A549 (cell line): ENCODE measurements at regions not wholly inside any gene's neighbourhood (a gene's known extent, or its start where the extent isn't known, plus 50 kb on each side); places are given as distances from the start of the nearest gene placed in this dataset.

ENCODE experiments used
- ATAC-seq, 2 experiments: fragments of 200-7000 bp in 1 of 2; fragments of >200 bp in 1 of 2; cut with Nextera tagmentation in 1 of 2; cut with Tn5 transposase in 1 of 2; 3 replicates each; pipeline versions ENCODE4 v1.8.0 to v1.9.1; 2018 to 2020; ENCODE audit warnings: mild to moderate bottlenecking in 1 of 2, moderate library complexity in 1 of 2
- CTCF ChIA-PET: fragments of 300-600 bp; sonication (Branson Sonifier 250); formaldehyde crosslinking; extraction: SDS; loops from one replicate; lab custom pipeline; 2021; ENCODE audit warnings: antibody characterized with exemption, inconsistent platforms; lab: Yijun Ruan, JAX
- POLR2A ChIA-PET: fragments of 350-600 bp; formaldehyde crosslinking; extraction: SDS; loops from one replicate; lab custom pipeline; 2021; ENCODE audit warnings: antibody characterized with exemption, inconsistent platforms; lab: Yijun Ruan, JAX
- DNase-seq, 2 experiments: peaks; one replicate each; pipeline versions ENCODE4 v3.0.0 to v3.0.0-alpha.2; 2011 to 2016; ENCODE audit warnings: low read depth in 1 of 2, low spot score in 1 of 2
- FAIRE-seq: peaks from 2 replicates; lab custom pipeline; 2011; peaks lifted over from hg19 to GRCh38; lab: Jason Lieb, UNC
- H3K27ac ChIP-seq, 2 experiments: fragments of >200 bp; sonication (Bioruptor Twin); formaldehyde crosslinking; 3 replicates each; pipeline ENCODE4 v1.5.1; 2016 to 2017
- H3K4me1 ChIP-seq: fragments of >200 bp; sonication (Bioruptor Twin); formaldehyde crosslinking; 3 replicates; pipeline ENCODE4 v1.6.1; 2016
- H3K4me2 ChIP-seq: fragments of >200 bp; sonication (Bioruptor Twin); formaldehyde crosslinking; 3 replicates; pipeline ENCODE4 v1.6.1; 2016
- H3K4me3 ChIP-seq: fragments of >200 bp; sonication (Bioruptor Twin); formaldehyde crosslinking; 3 replicates; pipeline ENCODE4 v1.5.1; 2016
- H3K9me3 ChIP-seq: fragments of >200 bp; sonication (Bioruptor Twin); formaldehyde crosslinking; 3 replicates; pipeline ENCODE4 v1.6.1; 2016
- CBX2 ChIP-seq: fragments of 200-600 bp; sonication (generic); IDR thresholded peaks from 2 replicates; pipeline ENCODE4 v1.6.1; 2016; ENCODE audit warnings: low read depth, mild to moderate bottlenecking, borderline replicate concordance
- CEBPB ChIP-seq, 2 experiments: fragments of >200 bp in 1 of 2; sonication (Bioruptor Twin) in 1 of 2; formaldehyde crosslinking in 1 of 2; IDR thresholded peaks; 2 replicates each; pipeline ENCODE4 v1.6.1; 2012 to 2016
- EHF ChIP-seq: fragments of 250-450 bp; sonication (Bioruptor Pico); IDR thresholded peaks from 2 replicates; pipeline ENCODE4 v1.5.0; 2020; ENCODE audit warnings: mild to moderate bottlenecking
- EHMT2 ChIP-seq: fragments of 200-600 bp; sonication (generic); IDR thresholded peaks from 2 replicates; pipeline ENCODE4 v1.6.1; 2016; ENCODE audit warnings: antibody characterized with exemption, low read depth, mild to moderate bottlenecking, moderate library complexity
- FOSL2 ChIP-seq, 2 experiments: fragments of 450-650 bp in 1 of 2; fragments of >200 bp in 1 of 2; sonication (Bioruptor Twin) in 1 of 2; formaldehyde crosslinking; IDR thresholded peaks; 2 replicates each; pipeline versions ENCODE4 v1.5.0 to v1.6.1; 2016 to 2020; ENCODE audit warnings: mild to moderate bottlenecking in 1 of 2, moderate library complexity in 1 of 2
- FOXS1 ChIP-seq: fragments of 250-450 bp; sonication (Bioruptor Pico); IDR thresholded peaks from 2 replicates; pipeline ENCODE4 v1.5.0; 2020; ENCODE audit warnings: mild to moderate bottlenecking, moderate library complexity
- HEYL ChIP-seq: fragments of 250-450 bp; sonication (Bioruptor Pico); IDR thresholded peaks from 2 replicates; pipeline ENCODE4 v1.8.0; 2021; ENCODE audit warnings: mild to moderate bottlenecking, moderate library complexity
- HOXA7 ChIP-seq: fragments of 250-450 bp; sonication (Bioruptor Pico); IDR thresholded peaks from 2 replicates; pipeline ENCODE4 v1.5.0; 2020; ENCODE audit warnings: mild to moderate bottlenecking, moderate library complexity
- HOXB13 ChIP-seq: fragments of 250-450 bp; sonication (Bioruptor Pico); IDR thresholded peaks from 2 replicates; pipeline ENCODE4 v1.5.0; 2020; ENCODE audit warnings: low read depth, mild to moderate bottlenecking, moderate library complexity
- KDM5A ChIP-seq: fragments of 200-600 bp; sonication (generic); IDR thresholded peaks from 2 replicates; pipeline ENCODE4 v1.6.1; 2016; ENCODE audit warnings: antibody characterized with exemption, mild to moderate bottlenecking
- MAFK ChIP-seq: fragments of 450-650 bp; IDR thresholded peaks from 2 replicates; pipeline ENCODE4 v1.6.1; 2014; ENCODE audit not compliant: partially characterized antibody
- NPAS2 ChIP-seq: fragments of 250-450 bp; sonication (Bioruptor Pico); IDR thresholded peaks from 2 replicates; pipeline ENCODE4 v1.8.0; 2022; ENCODE audit warnings: mild to moderate bottlenecking, moderate library complexity, borderline replicate concordance
- PBX3 ChIP-seq: IDR thresholded peaks from 2 replicates; pipeline ENCODE4 v1.6.1; 2012
- POLR2AphosphoS2 ChIP-seq: conservative IDR thresholded peaks from 2 replicates; pipeline ENCODE4 v1.6.1; 2012; ENCODE audit warnings: low read length, improper control_type of control experiment, inconsistent platforms
- RAD21 ChIP-seq, 2 experiments: fragments of >200 bp in 1 of 2; sonication (Bioruptor Twin) in 1 of 2; formaldehyde crosslinking in 1 of 2; IDR thresholded peaks in 1 of 2; conservative IDR thresholded peaks in 1 of 2; 2 replicates in 1 of 2; 3 replicates in 1 of 2; pipeline ENCODE4 v1.6.1; 2012 to 2018; ENCODE audit warnings: inconsistent platforms in 1 of 2
- RFX5 ChIP-seq: fragments of 450-650 bp; IDR thresholded peaks from 2 replicates; pipeline ENCODE4 v1.7.1; 2014; ENCODE audit warnings: antibody characterized with exemption, mild to moderate bottlenecking, moderate library complexity
- SMC3 ChIP-seq: fragments of >200 bp; sonication (Bioruptor Twin); formaldehyde crosslinking; IDR thresholded peaks from 3 replicates; pipeline ENCODE4 v1.6.1; 2018; ENCODE audit warnings: inconsistent platforms
- TFCP2L1 ChIP-seq: fragments of 250-450 bp; sonication (Bioruptor Pico); IDR thresholded peaks from 2 replicates; pipeline ENCODE4 v1.5.0; 2021; ENCODE audit warnings: mild to moderate bottlenecking
- ZFP36 ChIP-seq: fragments of 450-650 bp; IDR thresholded peaks from 2 replicates; pipeline ENCODE4 v1.6.1; 2014; ENCODE audit warnings: borderline replicate concordance; ENCODE audit not compliant: partially characterized antibody
- ZSCAN20 ChIP-seq: fragments of 250-450 bp; sonication (Bioruptor Pico); IDR thresholded peaks from 2 replicates; pipeline ENCODE4 v1.8.0; 2022; ENCODE audit warnings: mild to moderate bottlenecking, moderate library complexity
- WGBS: methylation state at CpG from one replicate; pipeline ENCODE4 v1.1.6; 2017; ENCODE audit errors: missing lambda C conversion rate; 5-methylcytosine and 5-hydroxymethylcytosine counted together
- TF ChIP-seq, protein P1 (sequence below): fragments of >200 bp; sonication (Bioruptor Twin); formaldehyde crosslinking; IDR thresholded peaks from 3 replicates; pipeline ENCODE4 v1.5.1; 2016
- TF ChIP-seq, protein P2 (sequence below): fragments of >200 bp; sonication (Bioruptor Twin); formaldehyde crosslinking; IDR thresholded peaks from 3 replicates; pipeline ENCODE4 v1.6.1; 2016

DNA sequence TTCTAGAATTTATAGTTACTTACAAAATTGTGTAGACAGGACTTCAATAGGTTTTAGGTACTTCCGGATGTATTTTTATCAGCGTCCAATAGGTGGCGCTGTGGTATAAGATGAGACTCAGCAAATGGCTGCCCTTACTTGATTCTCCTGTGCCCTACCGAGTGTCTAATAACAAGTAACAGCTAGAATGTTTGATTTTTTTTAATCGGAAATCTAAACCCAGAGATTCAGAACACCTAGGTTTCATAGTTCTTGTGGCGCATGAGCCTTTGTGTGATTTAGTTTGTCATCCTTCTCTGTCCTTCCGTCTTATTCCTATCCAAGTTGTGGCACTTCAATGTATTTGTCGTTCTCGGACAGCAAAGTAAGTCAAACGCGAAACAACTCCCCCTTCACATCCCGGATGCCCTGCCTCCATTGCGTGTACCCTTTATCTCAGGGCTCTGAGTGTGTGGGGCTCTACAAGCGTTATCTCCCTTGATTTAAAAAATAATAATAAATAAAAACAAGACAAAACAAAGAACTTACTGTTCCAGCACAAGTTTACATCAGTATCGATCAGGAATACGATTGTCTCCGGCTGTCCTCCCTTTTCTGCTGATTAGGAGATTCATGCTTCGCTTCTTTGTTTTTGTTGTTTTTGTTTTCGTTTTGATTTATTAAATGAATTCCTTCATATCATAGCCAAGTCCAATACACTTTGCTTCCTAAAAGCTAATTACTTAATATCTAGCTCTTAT is 50.7 kb upstream of the SLC30A5 start:
- ATAC-seq (peak; percentile 95), DNase-seq (peak; percentile 89 to 95), FAIRE-seq (no peak)
- peak; percentile 69; the same call in 2 of the 3 replicates for TF ChIP-seq SMC3
- peak; percentile 93 to 94 for TF ChIP-seq RAD21 (conservative IDR thresholded peaks at IDR 0.05 in 1 of 2, IDR thresholded peaks at IDR 0.05 in 1 of 2)
- TF ChIP-seq, protein P1, sequence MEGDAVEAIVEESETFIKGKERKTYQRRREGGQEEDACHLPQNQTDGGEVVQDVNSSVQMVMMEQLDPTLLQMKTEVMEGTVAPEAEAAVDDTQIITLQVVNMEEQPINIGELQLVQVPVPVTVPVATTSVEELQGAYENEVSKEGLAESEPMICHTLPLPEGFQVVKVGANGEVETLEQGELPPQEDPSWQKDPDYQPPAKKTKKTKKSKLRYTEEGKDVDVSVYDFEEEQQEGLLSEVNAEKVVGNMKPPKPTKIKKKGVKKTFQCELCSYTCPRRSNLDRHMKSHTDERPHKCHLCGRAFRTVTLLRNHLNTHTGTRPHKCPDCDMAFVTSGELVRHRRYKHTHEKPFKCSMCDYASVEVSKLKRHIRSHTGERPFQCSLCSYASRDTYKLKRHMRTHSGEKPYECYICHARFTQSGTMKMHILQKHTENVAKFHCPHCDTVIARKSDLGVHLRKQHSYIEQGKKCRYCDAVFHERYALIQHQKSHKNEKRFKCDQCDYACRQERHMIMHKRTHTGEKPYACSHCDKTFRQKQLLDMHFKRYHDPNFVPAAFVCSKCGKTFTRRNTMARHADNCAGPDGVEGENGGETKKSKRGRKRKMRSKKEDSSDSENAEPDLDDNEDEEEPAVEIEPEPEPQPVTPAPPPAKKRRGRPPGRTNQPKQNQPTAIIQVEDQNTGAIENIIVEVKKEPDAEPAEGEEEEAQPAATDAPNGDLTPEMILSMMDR = peak; percentile 95
- no peak for TF ChIP-seq ZSCAN20 (CRISPR knock-in tag)
- TF ChIP-seq TFCP2L1 (CRISPR knock-in tag) = no peak
- TF ChIP-seq PBX3 = no peak
- no peak for TF ChIP-seq FOXS1 (CRISPR knock-in tag)
- no peak for TF ChIP-seq CBX2
- peak; percentile 58 for TF ChIP-seq MAFK
- TF ChIP-seq POLR2AphosphoS2 = no peak
- CTCF ChIA-PET = interaction anchor here (0.5 to 2.1 kb wide), 29 partner anchors 8 to 722 kb away, joined by 3 to 17 read pairs (median 4); partner anchors contain the start of genes CCDC125, CENPH and SLC30A5
- peak overlapping the region; percentile 73 to 75 for H3K27ac ChIP-seq
- peak overlapping the region; percentile 55 for H3K4me3 ChIP-seq
- peaks cover 10% of the 10 kb centered on the region for H3K4me1 ChIP-seq
- POLR2A ChIA-PET = no interaction called here
- 6% methylated on average over 19 of the region's 19 CpGs for WGBS
- H3K4me2 ChIP-seq = peak overlapping the region; percentile 66
- 0 out of 3 replicates have a peak, but pooled peaks cover 5% of the 10 kb centered on the region for H3K9me3 ChIP-seq

DNA sequence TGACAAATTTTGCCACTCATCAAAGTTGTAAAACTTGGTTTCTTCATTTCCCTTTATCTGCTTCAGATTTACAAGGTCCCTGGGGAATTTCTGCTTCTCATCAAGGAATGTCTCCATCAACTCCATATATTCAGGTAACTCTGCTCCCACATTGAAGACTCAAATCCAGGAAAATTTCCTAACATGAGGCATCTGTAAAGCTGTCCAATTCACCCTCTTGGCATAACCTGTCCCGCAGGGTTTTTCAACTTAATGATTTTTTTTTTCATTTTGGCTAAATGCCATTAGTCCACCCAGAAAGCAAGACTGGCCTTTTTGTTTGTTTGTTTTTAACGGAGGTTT is 50.2 kb upstream of the SLC30A5 start:
- ChIA-PET CTCF (interaction anchor here (0.9 to 2.1 kb wide), 16 partner anchors 9 to 365 kb away, joined by 3 to 17 read pairs (median 5); partner anchors contain the start of genes CCDC125, CENPH and SLC30A5), POLR2A (no interaction called here)
- Histone ChIP-seq H3K9me3 (0 out of 3 replicates have a peak, but pooled peaks cover 5% of the 10 kb centered on the region), H3K4me2 (peak overlapping the region; percentile 66), H3K27ac (peak overlapping the region; percentile 73 to 75), H3K4me1 (peaks cover 10% of the 10 kb centered on the region), H3K4me3 (peak overlapping the region; percentile 55)
- 72% methylated on average over 2 of the region's 2 CpGs for WGBS
- TF ChIP-seq HOXB13 (CRISPR knock-in tag) = no peak
- no peak for TF ChIP-seq ZFP36
- TF ChIP-seq EHMT2 = no peak
- no peak for TF ChIP-seq RFX5
- no peak for TF ChIP-seq KDM5A
- TF ChIP-seq HOXA7 = no peak
- TF ChIP-seq, protein P1 = no peak
- TF ChIP-seq FOSL2 (IDR thresholded peaks at IDR 0.05) = no peak
- no peak for TF ChIP-seq FOSL2 (CRISPR knock-in tag; IDR thresholded peaks at IDR 0.05)
- TF ChIP-seq, protein P2, sequence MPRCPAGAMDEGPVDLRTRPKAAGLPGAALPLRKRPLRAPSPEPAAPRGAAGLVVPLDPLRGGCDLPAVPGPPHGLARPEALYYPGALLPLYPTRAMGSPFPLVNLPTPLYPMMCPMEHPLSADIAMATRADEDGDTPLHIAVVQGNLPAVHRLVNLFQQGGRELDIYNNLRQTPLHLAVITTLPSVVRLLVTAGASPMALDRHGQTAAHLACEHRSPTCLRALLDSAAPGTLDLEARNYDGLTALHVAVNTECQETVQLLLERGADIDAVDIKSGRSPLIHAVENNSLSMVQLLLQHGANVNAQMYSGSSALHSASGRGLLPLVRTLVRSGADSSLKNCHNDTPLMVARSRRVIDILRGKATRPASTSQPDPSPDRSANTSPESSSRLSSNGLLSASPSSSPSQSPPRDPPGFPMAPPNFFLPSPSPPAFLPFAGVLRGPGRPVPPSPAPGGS = no peak
- TF ChIP-seq CEBPB (IDR thresholded peaks at IDR 0.05) = no peak
- TF ChIP-seq ZSCAN20 (CRISPR knock-in tag) = no peak
- no peak for TF ChIP-seq NPAS2 (CRISPR knock-in tag)
- no peak for TF ChIP-seq HEYL (CRISPR knock-in tag)
- TF ChIP-seq EHF (CRISPR knock-in tag) = no peak
- TF ChIP-seq CBX2 = no peak
- ATAC-seq (no peak), FAIRE-seq (no peak), DNase-seq (peak in 1 of 2 experiments; percentile 26)
